Mesothelial cell of epicardium (in vitro differentiated cells): ENCODE measurements at regions not wholly inside any gene's neighbourhood (a gene's known extent, or its start where the extent isn't known, plus 50 kb on each side); places are given as distances from the start of the nearest gene placed in this dataset.

Experiments used
- DNase-seq, 2 experiments: peaks; one replicate each; pipeline ENCODE4 v3.0.0; 2021; ENCODE audit warnings: low spot score in 2 of 2; ENCODE audit not compliant: unreplicated experiment in 2 of 2
- H3K27ac Mint-ChIP-seq: 2 replicates; pipeline ENCODE4 v1.8.0; 2021; ENCODE audit warnings: mixed read lengths
- H3K27me3 Mint-ChIP-seq: 2 replicates; pipeline ENCODE4 v1.8.0; 2021; ENCODE audit warnings: low read depth, mixed read lengths
- H3K36me3 Mint-ChIP-seq: 2 replicates; pipeline ENCODE4 v1.8.0; 2021; ENCODE audit warnings: mixed read lengths
- H3K4me1 Mint-ChIP-seq: 2 replicates; pipeline ENCODE4 v1.8.0; 2021; ENCODE audit warnings: mixed read lengths
- H3K4me3 Mint-ChIP-seq: 2 replicates; pipeline ENCODE4 v1.8.0; 2021; ENCODE audit warnings: mild to moderate bottlenecking, moderate library complexity, mixed read lengths
- H3K9me3 Mint-ChIP-seq: 2 replicates; pipeline ENCODE4 v1.8.0; 2021; ENCODE audit warnings: mixed read lengths
- CTCF ChIP-seq: fragments of 200-600 bp; sonication (generic); IDR thresholded peaks from one replicate; pipeline ENCODE4 v1.5.0; 2021; ENCODE audit warnings: antibody characterized with exemption; ENCODE audit not compliant: unreplicated experiment

GRCh38 chr12:24480766-24481449 lies 468.0 kb downstream of the BCAT1 start:
- Mint-ChIP-seq H3K36me3 (no peaks in the 10 kb centered on the region), H3K4me3 (no peak overlapping the region), H3K27ac (no peak overlapping the region), H3K9me3 (no peaks in the 10 kb centered on the region), H3K4me1 (peaks cover 12% of the 10 kb centered on the region), H3K27me3 (no peaks in the 10 kb centered on the region)
- no peak for TF ChIP-seq CTCF
- no peak for DNase-seq

GRCh38 chr12:24479131-24479530 lies 469.8 kb downstream of the BCAT1 start:
- H3K4me3 Mint-ChIP-seq: no peak overlapping the region
- DNase-seq: no peak

GRCh38 chr12:24478254-24478653 lies 470.6 kb downstream of the BCAT1 start:
- Mint-ChIP-seq H3K4me3 (no peak overlapping the region), H3K9me3 (no peaks in the 10 kb centered on the region), H3K27ac (no peak overlapping the region), H3K36me3 (no peaks in the 10 kb centered on the region), H3K4me1 (peaks cover 9% of the 10 kb centered on the region), H3K27me3 (no peaks in the 10 kb centered on the region)
- TF ChIP-seq CTCF: no peak
- no peak for DNase-seq

More at GRCh38 chr12:24479131-24479530, 469.8 kb downstream of the BCAT1 start:
- Mint-ChIP-seq H3K4me1 (peaks cover 9% of the 10 kb centered on the region), H3K36me3 (no peaks in the 10 kb centered on the region), H3K27me3 (no peaks in the 10 kb centered on the region), H3K27ac (no peak overlapping the region), H3K9me3 (no peaks in the 10 kb centered on the region)
- TF ChIP-seq CTCF: no peak

GRCh38 chr12:24476310-24476709 lies 472.6 kb downstream of the BCAT1 start:
- Mint-ChIP-seq H3K4me3 (no peak overlapping the region), H3K27ac (no peak overlapping the region), H3K27me3 (no peaks in the 10 kb centered on the region), H3K4me1 (peaks cover 9% of the 10 kb centered on the region), H3K36me3 (no peaks in the 10 kb centered on the region), H3K9me3 (no peaks in the 10 kb centered on the region)
- no peak for DNase-seq
- TF ChIP-seq CTCF: no peak

- TF ChIP-seq CTCF: no peak
- Mint-ChIP-seq H3K36me3 (no peaks in the 10 kb centered on the region), H3K4me1 (peaks cover 9% of the 10 kb centered on the region), H3K9me3 (no peaks in the 10 kb centered on the region), H3K27ac (no peak overlapping the region), H3K27me3 (no peaks in the 10 kb centered on the region), H3K4me3 (no peak overlapping the region)
- DNase-seq: no peak
Observed at GRCh38 chr12:24475337-24475736, 473.6 kb downstream of the BCAT1 start.
